B cell (primary cell): ENCODE measurements at regions not wholly inside any gene's neighbourhood (a gene's known extent, or its start where the extent isn't known, plus 50 kb on each side); places are given as distances from the start of the nearest gene placed in this dataset.

Experiments used
- ATAC-seq: fragments of 200-7000 bp; cut with Tn5 transposase; one replicate; pipeline ENCODE4 v1.10.0; 2021; ENCODE audit warnings: low read depth, mild to moderate bottlenecking, moderate number of reproducible peaks, moderate library complexity
- CTCF ChIA-PET: fragments of 350-600 bp; sonication (Branson Sonifier 250); formaldehyde crosslinking; loops from one replicate; lab custom pipeline; 2021; ENCODE audit warnings: antibody characterized with exemption, inconsistent platforms; lab: Charles Lee
- POLR2A ChIA-PET: fragments of 350-600 bp; sonication (Branson Sonifier 250); formaldehyde crosslinking; loops from one replicate; lab custom pipeline; 2021; ENCODE audit warnings: antibody characterized with exemption; lab: Charles Lee
- DNase-seq: peaks from one replicate; pipeline ENCODE4 v3.0.0; 2013
- H2AFZ ChIP-seq: 2 replicates; pipeline ENCODE4 v1.6.1; 2012; ENCODE audit warnings: mild to moderate bottlenecking, low read depth, low read length; ENCODE audit not compliant: insufficient read depth, poor library complexity, severe bottlenecking
- H3K27ac ChIP-seq, 2 donors: 1 replicate in 1 of 2; 2 replicates in 1 of 2; pipeline ENCODE4 v1.5.1; 2012 to 2013; ENCODE audit warnings: low read length in 2 of 2, mild to moderate bottlenecking in 2 of 2, moderate library complexity in 1 of 2
- H3K27me3 ChIP-seq, 4 experiments: fragments of 200-600 bp in 1 of 4; sonication (generic) in 1 of 4; replicated peaks in 1 of 4; 1 replicate in 2 of 4; 2 replicates in 2 of 4; pipeline versions ENCODE4 v1.6.1 to v1.7.0; 2013 to 2016; ENCODE audit warnings: low read length in 3 of 4, mild to moderate bottlenecking in 2 of 4, mixed read lengths in 1 of 4, moderate library complexity in 1 of 4; ENCODE audit not compliant: insufficient read depth in 4 of 4, control insufficient read depth in 3 of 4; ENCODE audit errors: control extremely low read depth in 1 of 4
- H3K36me3 ChIP-seq, 2 experiments: replicated peaks in 1 of 2; 1 replicate in 1 of 2; 2 replicates in 1 of 2; pipeline versions ENCODE4 v1.6.1 to v1.7.1; 2013; ENCODE audit warnings: low read length in 1 of 2; ENCODE audit not compliant: insufficient read depth in 2 of 2, control insufficient read depth in 1 of 2; ENCODE audit errors: control extremely low read depth in 1 of 2, extremely low read depth in 1 of 2
- H3K4me1 ChIP-seq, 2 donors: fragments of 200-600 bp in 1 of 2; sonication (generic) in 1 of 2; 1 replicate in 1 of 2; 2 replicates in 1 of 2; pipeline versions ENCODE4 v1.5.1 to v1.6.1; 2013 to 2017; ENCODE audit warnings: low read length in 2 of 2; ENCODE audit not compliant: control insufficient read depth in 2 of 2, insufficient read depth in 2 of 2
- H3K4me2 ChIP-seq: replicated peaks from 2 replicates; pipeline ENCODE3; 2012; ENCODE audit warnings: mild to moderate bottlenecking, low read depth, low read length; ENCODE audit not compliant: poor library complexity, severe bottlenecking
- H3K4me3 ChIP-seq, 5 experiments: fragments of 200-600 bp in 1 of 5; sonication (generic) in 1 of 5; 1 replicate in 3 of 5; 2 replicates in 2 of 5; pipeline versions ENCODE4 v1.5.1 to v1.7.0; 2011 to 2016; ENCODE audit warnings: low read length in 4 of 5, mild to moderate bottlenecking in 4 of 5, low read depth in 2 of 5, control low read depth in 1 of 5, moderate library complexity in 1 of 5; ENCODE audit not compliant: insufficient read depth in 1 of 5; ENCODE audit errors: control extremely low read depth in 1 of 5, extremely low read depth in 1 of 5
- H3K79me2 ChIP-seq: fragments of 200-600 bp; sonication (generic); one replicate; pipeline ENCODE4 v1.6.0; 2016; ENCODE audit warnings: low read length; ENCODE audit not compliant: control insufficient read depth, insufficient read depth
- H3K9ac ChIP-seq: fragments of 200-600 bp; sonication (generic); 2 replicates; pipeline ENCODE4 v1.6.1; 2017; ENCODE audit warnings: mild to moderate bottlenecking, low read length, moderate library complexity
- H3K9me3 ChIP-seq, 3 donors: one replicate each; pipeline versions ENCODE4 v1.6.1 to v1.7.1; 2013; ENCODE audit warnings: low read length in 2 of 3; ENCODE audit not compliant: control insufficient read depth in 2 of 3, insufficient read depth in 1 of 3; ENCODE audit errors: control extremely low read depth in 1 of 3
- H4K20me1 ChIP-seq: 2 replicates; pipeline ENCODE4 v1.6.0; 2012; ENCODE audit warnings: mild to moderate bottlenecking, low read length; ENCODE audit not compliant: insufficient read depth, control insufficient read depth, poor library complexity, severe bottlenecking
- H3K27ac Mint-ChIP-seq: one replicate; pipeline ENCODE4 v1.8.0; 2021; ENCODE audit warnings: mixed read lengths
- H3K27me3 Mint-ChIP-seq: one replicate; pipeline ENCODE4 v1.8.0; 2021; ENCODE audit warnings: mixed read lengths
- H3K4me1 Mint-ChIP-seq: one replicate; pipeline ENCODE4 v1.8.0; 2021; ENCODE audit warnings: mixed read lengths
- H3K4me3 Mint-ChIP-seq: one replicate; pipeline ENCODE4 v1.8.0; 2021; ENCODE audit warnings: mixed read lengths
- H3K9me3 Mint-ChIP-seq: one replicate; pipeline ENCODE4 v1.8.0; 2022; ENCODE audit warnings: mixed read lengths; ENCODE audit not compliant: insufficient read depth
- CTCF ChIP-seq: fragments of 200-600 bp; IDR thresholded peaks from one replicate; pipeline ENCODE4 v1.8.0; 2022; ENCODE audit warnings: antibody characterized with exemption, mild to moderate bottlenecking
- EZH2 ChIP-seq: IDR thresholded peaks from 2 replicates; pipeline ENCODE4 v1.6.1; 2012; ENCODE audit warnings: borderline replicate concordance, low read depth, mild to moderate bottlenecking, moderate library complexity, low read length; ENCODE audit not compliant: insufficient read depth, poor library complexity, severe bottlenecking
- WGBS: methylation state at CpG from one replicate; pipeline ENCODE4 v1.1.5; 2013; ENCODE audit warnings: missing lambda C conversion rate; ENCODE audit not compliant: insufficient coverage; 5-methylcytosine and 5-hydroxymethylcytosine counted together
- intact Hi-C: fragments of 100-400 bp; cut with micrococcal nuclease; formaldehyde crosslinking; loops from one replicate; pipeline ENCODE4 v1.10.0; 2022

GRCh38 chr11:80515097-80515496 lies 1074.3 kb upstream of the TENM4 start:
- WGBS: 83% methylated on average over 1 of the region's 1 CpG
- ChIA-PET POLR2A (no interaction called here), CTCF (no interaction called here)
- peaks cover 4% of the 10 kb centered on the region for H3K9me3 Mint-ChIP-seq
- TF ChIP-seq CTCF: no peak
- TF ChIP-seq EZH2: no peak
- H3K27me3 Mint-ChIP-seq: no peaks in the 10 kb centered on the region
- no peaks in the 10 kb centered on the region for H3K9me3 ChIP-seq
- no peaks in the 10 kb centered on the region for H3K27me3 ChIP-seq
- H3K36me3 ChIP-seq: no peaks in the 10 kb centered on the region
- ATAC-seq (no peak), DNase-seq (no peak)
- H4K20me1 ChIP-seq: no peaks in the 10 kb centered on the region
- no peak overlapping the region for H3K4me3 Mint-ChIP-seq
- no peak overlapping the region for H3K27ac Mint-ChIP-seq
- no peak overlapping the region for H2AFZ ChIP-seq
- H3K4me2 ChIP-seq: no peak overlapping the region
- H3K4me1 Mint-ChIP-seq: no peaks in the 10 kb centered on the region
- no peak overlapping the region for H3K9ac ChIP-seq
- no peaks in the 10 kb centered on the region for H3K79me2 ChIP-seq
- H3K4me1 ChIP-seq: no peaks in the 10 kb centered on the region
- H3K4me3 ChIP-seq: no peak overlapping the region
- H3K27ac ChIP-seq: no peak overlapping the region
- intact Hi-C loops: no loop called here

DNA sequence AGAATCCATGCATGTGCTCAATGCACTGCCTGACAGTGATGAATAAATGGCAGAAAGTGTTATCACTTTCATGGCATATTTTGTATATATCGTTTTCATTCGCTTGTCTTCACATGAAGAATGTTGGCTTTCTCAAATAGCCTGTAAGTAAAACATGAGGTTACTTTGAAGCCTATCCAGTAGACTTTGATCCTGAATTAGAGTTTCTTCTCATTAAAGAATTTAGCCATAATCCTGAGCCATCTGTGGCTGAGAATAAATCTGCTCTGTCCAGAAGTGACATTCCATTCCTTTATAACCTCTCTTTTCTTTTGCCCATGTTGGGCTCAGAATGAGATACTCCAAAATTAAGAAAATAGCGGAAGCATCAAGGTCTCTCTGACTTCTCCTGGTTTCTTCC lies 1071.7 kb upstream of the TENM4 start:
- no CpG with 5 or more reads among the region's 3 CpGs for WGBS
- H3K4me2 ChIP-seq: no peak overlapping the region
- Mint-ChIP-seq H3K4me1 (no peaks in the 10 kb centered on the region), H3K27ac (no peak overlapping the region), H3K27me3 (no peaks in the 10 kb centered on the region), H3K4me3 (no peak overlapping the region), H3K9me3 (peaks cover 7% of the 10 kb centered on the region)
- ChIA-PET POLR2A (no interaction called here), CTCF (no interaction called here)
- H4K20me1 ChIP-seq: no peaks in the 10 kb centered on the region
- H3K36me3 ChIP-seq: no peaks in the 10 kb centered on the region
- H3K9ac ChIP-seq: no peak overlapping the region
- no peak overlapping the region for H3K4me3 ChIP-seq
- no peak overlapping the region for H3K27ac ChIP-seq
- DNase-seq: no peak
- no peak for TF ChIP-seq CTCF
- no peak for TF ChIP-seq EZH2
- no peaks in the 10 kb centered on the region for H3K9me3 ChIP-seq
- no peaks in the 10 kb centered on the region for H3K79me2 ChIP-seq
- H3K4me1 ChIP-seq: no peaks in the 10 kb centered on the region
- H3K27me3 ChIP-seq: no peaks in the 10 kb centered on the region
- no peak overlapping the region for H2AFZ ChIP-seq
- intact Hi-C loops: no loop called here
- no peak for ATAC-seq
